ENCODE measurements at regions not wholly inside any gene's neighbourhood (a gene's known extent, or its start where the extent isn't known, plus 50 kb on each side); places are given as distances from the start of the nearest gene placed in this dataset.

DNA sequence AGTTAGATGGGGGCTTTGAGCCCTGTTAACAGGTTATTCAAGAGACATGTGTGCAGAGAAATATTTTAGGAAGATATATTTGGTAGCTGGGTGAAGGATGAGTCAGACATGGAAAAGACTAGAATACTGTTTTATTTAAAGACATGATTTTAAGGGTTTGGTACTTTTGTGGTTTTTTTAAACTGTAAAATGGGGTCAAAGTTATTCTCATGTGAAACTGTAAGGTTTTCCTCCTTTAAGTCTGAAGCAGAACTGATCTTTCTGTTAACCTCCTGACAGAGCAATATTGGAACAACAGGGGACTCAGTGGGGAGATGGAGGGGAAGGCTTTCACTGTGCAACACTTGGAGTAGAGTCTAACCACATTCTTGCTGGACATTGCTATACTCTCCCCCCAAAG, 112.4 kb upstream of the LSM6 start:
- no peak overlapping the region for H3K27ac ChIP-seq
- no peaks in the 10 kb centered on the region for H3K36me3 ChIP-seq
- TF ChIP-seq EP300 (IDR thresholded peaks at IDR 0.05) (no peak), POLR2AphosphoS5 (IDR thresholded peaks at IDR 0.05) (no peak), POLR2A (IDR thresholded peaks at IDR 0.05) (no peak)
- TF ChIP-seq, protein P1, sequence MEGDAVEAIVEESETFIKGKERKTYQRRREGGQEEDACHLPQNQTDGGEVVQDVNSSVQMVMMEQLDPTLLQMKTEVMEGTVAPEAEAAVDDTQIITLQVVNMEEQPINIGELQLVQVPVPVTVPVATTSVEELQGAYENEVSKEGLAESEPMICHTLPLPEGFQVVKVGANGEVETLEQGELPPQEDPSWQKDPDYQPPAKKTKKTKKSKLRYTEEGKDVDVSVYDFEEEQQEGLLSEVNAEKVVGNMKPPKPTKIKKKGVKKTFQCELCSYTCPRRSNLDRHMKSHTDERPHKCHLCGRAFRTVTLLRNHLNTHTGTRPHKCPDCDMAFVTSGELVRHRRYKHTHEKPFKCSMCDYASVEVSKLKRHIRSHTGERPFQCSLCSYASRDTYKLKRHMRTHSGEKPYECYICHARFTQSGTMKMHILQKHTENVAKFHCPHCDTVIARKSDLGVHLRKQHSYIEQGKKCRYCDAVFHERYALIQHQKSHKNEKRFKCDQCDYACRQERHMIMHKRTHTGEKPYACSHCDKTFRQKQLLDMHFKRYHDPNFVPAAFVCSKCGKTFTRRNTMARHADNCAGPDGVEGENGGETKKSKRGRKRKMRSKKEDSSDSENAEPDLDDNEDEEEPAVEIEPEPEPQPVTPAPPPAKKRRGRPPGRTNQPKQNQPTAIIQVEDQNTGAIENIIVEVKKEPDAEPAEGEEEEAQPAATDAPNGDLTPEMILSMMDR (IDR thresholded peaks at IDR 0.05): no peak
- H3K9me3 ChIP-seq: no peaks in the 10 kb centered on the region
- DNase-seq: no peak
- intact Hi-C loops (cut with DNase I; ENCODE audit: low total_unique reads): no loop called here
- no peak overlapping the region for H3K4me3 ChIP-seq
- H3K27me3 ChIP-seq: no peaks in the 10 kb centered on the region
- H3K4me1 ChIP-seq: no peaks in the 10 kb centered on the region

DNA sequence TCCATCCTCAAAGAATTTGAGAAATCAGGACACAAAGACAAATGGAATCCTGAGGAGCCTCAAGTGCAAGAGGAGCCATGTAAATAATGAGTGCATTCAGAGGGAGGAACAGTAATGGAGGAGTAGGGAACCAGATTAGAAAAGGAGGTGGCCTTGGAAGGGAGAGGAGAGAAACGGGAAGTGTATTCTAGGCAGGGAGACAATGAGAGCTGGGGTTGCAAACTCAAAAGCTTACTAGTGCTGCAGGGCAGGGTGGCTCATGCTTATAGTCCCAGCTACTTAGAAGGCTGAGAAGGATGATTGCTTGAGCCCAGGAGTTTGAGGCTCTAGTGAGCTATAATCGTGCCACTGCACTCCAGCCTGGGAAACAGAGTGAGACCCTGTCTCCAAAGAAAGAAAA, 113.2 kb upstream of the LSM6 start:
- Histone ChIP-seq H3K4me3 (no peak overlapping the region), H3K9me3 (no peaks in the 10 kb centered on the region), H3K4me1 (no peaks in the 10 kb centered on the region), H3K27me3 (no peaks in the 10 kb centered on the region), H3K36me3 (no peaks in the 10 kb centered on the region), H3K27ac (no peak overlapping the region)
- intact Hi-C loops (cut with DNase I; ENCODE audit: low total_unique reads): no loop called here
- TF ChIP-seq POLR2AphosphoS5 (IDR thresholded peaks at IDR 0.05) (no peak), POLR2A (IDR thresholded peaks at IDR 0.05) (no peak), EP300 (IDR thresholded peaks at IDR 0.05) (no peak)
- TF ChIP-seq, protein P1 (IDR thresholded peaks at IDR 0.05): no peak
- DNase-seq: no peak
- WGBS, 5 donors: 57 to 74% (median 65%) methylated on average over 2 of the region's 2 CpGs

DNA sequence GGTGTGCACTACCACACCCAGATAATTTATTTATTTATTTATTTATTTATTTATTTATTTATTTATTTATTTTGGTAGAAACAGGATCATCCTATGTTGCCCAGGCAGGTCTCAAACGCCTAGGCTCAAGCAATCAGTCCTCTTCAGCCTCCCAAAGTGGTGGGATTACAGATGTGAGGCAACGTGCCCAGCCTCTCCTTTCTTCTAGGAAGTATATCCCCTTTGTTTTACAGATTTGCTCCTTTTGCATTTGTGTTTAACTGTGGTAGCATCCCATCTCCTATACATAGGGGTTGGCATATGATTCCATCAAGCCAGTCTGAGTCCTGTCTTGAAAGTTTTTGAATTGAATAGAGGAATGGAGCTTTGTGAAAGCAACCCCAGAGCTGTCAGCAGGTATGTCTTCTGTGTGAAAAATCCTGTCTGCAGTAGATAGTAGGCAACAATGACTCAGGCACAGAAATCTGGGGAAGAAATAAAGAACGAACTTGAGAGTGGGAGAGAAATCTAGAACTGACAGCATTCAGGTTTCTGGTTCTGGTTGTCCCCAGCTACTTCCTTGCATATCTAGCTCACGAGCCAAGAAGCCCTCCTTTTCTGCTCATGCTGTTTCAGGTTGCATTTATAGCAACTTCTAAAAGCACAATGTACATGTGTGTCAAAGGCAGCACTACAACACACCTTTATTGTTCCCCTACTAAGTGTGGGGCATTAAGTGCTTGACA, 113.7 kb upstream of the LSM6 start:
- Histone ChIP-seq H3K4me1 (no peaks in the 10 kb centered on the region), H3K36me3 (no peaks in the 10 kb centered on the region), H3K4me3 (no peak overlapping the region), H3K9me3 (no peaks in the 10 kb centered on the region), H3K27me3 (no peaks in the 10 kb centered on the region), H3K27ac (no peak overlapping the region)
- WGBS, 5 donors: 53 to 65% (median 61%) methylated on average over 4 of the region's 4 CpGs
- intact Hi-C loops (cut with DNase I; ENCODE audit: low total_unique reads): no loop called here
- DNase-seq: no peak
- no peak for TF ChIP-seq POLR2A (IDR thresholded peaks at IDR 0.05)
- TF ChIP-seq POLR2AphosphoS5 (IDR thresholded peaks at IDR 0.05): no peak
- TF ChIP-seq, protein P1 (IDR thresholded peaks at IDR 0.05): no peak
- TF ChIP-seq EP300 (IDR thresholded peaks at IDR 0.05): no peak

DNA sequence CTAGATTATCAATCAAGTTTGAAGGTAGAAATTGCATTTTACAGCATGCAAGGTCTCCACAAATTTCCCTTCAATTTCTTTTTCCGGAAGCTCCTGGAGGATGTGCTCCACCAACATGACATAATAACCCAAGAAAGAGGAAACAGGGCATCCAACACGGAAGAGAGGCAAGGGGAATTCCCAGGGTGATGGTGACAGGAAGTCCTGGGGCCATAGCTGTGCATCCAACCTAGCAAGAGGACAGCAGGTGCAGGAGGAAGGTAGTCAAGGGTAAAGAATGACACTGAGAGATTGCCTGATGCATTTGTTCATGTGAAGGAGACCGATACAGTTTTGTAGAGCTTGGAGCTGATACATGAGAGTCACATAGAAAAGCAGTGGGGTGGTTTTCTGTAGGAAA, 115.7 kb upstream of the LSM6 start:
- TF ChIP-seq, protein P1 (IDR thresholded peaks at IDR 0.05): no peak
- TF ChIP-seq EP300 (IDR thresholded peaks at IDR 0.05): no peak
- no peak for TF ChIP-seq POLR2A (IDR thresholded peaks at IDR 0.05)
- TF ChIP-seq POLR2AphosphoS5 (IDR thresholded peaks at IDR 0.05): no peak
- no peaks in the 10 kb centered on the region for H3K4me1 ChIP-seq
- intact Hi-C loops (cut with DNase I; ENCODE audit: low total_unique reads): no loop called here
- H3K36me3 ChIP-seq: no peaks in the 10 kb centered on the region
- peak in 1 of 2 donors; percentile 27 for DNase-seq
- 65 to 81% (median 73%) methylated on average over 3 of the region's 3 CpGs for WGBS, 5 donors
- H3K27ac ChIP-seq: no peak overlapping the region
- no peaks in the 10 kb centered on the region for H3K9me3 ChIP-seq
- no peak overlapping the region for H3K4me3 ChIP-seq
- no peaks in the 10 kb centered on the region for H3K27me3 ChIP-seq
